ENCODE measurements at regions not wholly inside any gene's neighbourhood (a gene's known extent, or its start where the extent isn't known, plus 50 kb on each side); places are given as distances from the start of the nearest gene placed in this dataset.

DNA sequence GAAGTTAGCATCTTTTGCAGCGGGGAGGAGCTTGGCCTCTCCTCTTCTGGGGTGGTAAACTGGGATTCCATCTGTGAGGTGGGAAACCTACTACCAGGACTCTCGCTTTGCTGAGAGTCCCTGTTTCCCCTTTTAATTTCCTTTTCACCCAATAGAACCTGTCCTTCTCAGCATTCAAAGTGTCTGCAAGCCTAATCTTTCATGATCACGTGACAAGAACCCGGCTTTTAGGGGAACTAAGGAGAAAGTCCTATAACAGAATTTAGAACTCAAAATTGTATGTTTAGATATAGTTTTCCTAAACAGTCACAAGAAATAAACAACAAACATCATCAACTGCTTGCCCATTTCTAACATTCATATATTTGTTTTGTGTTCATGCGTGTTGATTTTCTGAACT is 103.6 kb upstream of the CDH19 start:
- DNase-seq (ENCODE audit: low read depth, low spot score), result no peak
- CTCF ChIA-PET, result no interaction called here
- POLR2A ChIA-PET, result no interaction called here
- TF ChIP-seq, protein P1, sequence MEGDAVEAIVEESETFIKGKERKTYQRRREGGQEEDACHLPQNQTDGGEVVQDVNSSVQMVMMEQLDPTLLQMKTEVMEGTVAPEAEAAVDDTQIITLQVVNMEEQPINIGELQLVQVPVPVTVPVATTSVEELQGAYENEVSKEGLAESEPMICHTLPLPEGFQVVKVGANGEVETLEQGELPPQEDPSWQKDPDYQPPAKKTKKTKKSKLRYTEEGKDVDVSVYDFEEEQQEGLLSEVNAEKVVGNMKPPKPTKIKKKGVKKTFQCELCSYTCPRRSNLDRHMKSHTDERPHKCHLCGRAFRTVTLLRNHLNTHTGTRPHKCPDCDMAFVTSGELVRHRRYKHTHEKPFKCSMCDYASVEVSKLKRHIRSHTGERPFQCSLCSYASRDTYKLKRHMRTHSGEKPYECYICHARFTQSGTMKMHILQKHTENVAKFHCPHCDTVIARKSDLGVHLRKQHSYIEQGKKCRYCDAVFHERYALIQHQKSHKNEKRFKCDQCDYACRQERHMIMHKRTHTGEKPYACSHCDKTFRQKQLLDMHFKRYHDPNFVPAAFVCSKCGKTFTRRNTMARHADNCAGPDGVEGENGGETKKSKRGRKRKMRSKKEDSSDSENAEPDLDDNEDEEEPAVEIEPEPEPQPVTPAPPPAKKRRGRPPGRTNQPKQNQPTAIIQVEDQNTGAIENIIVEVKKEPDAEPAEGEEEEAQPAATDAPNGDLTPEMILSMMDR (IDR thresholded peaks at IDR 0.05; ENCODE audit: insufficient read depth, low read length, missing control alignments), result no peak
- H3K4me3 ChIP-seq (ENCODE audit: low read depth, low read length), result no peak overlapping the region

DNA sequence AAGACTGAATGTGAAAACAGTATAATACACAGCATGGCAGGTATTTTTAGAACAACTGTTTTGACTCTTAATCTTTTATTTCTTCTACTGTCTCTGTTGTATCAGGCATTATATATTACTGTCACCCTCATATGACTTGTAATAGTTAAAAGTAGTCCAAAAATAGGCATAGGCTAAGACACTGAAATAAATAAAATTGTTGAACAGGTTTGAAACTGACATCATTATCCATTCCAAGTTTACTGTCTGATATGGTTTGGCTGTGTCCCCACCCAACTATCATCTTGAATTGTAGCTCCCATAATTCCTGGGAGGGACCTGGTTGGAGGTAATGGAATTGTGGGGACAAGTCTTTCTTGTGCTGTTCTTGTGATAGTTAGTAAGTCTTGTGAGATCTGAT is 91.4 kb upstream of the CDH19 start:
- POLR2A ChIA-PET, result no interaction called here

DNA sequence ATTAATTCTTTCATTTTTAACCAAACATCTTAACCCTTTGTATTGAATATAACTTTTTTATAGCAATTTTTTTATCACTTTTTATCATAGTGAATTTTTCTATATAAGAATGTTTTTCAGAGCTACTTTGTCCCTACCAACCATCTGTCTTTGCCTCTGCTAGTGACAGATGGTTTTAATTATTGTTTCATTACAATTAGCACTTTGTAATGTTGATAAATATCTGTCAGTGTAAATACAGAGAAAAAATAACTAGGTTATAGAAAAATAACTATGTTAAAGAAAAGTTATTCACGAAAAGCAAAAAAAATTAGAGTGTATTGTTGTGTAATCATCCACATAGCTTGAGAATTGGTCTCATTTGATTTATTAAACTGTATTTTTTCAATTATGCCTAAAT is 91.0 kb upstream of the CDH19 start:
- POLR2A ChIA-PET, result no interaction called here
- TF ChIP-seq, protein P1 (IDR thresholded peaks at IDR 0.05; ENCODE audit: insufficient read depth, low read length, missing control alignments), result no peak
- H3K4me3 ChIP-seq (ENCODE audit: low read depth, low read length), result no peak overlapping the region
- DNase-seq (ENCODE audit: low read depth, low spot score), result no peak
- CTCF ChIA-PET, result no interaction called here

More for the DNA sequence above, 91.4 kb upstream of the CDH19 start:
- DNase-seq (ENCODE audit: low read depth, low spot score), result no peak
- CTCF ChIA-PET, result no interaction called here
- no peak overlapping the region for H3K4me3 ChIP-seq (ENCODE audit: low read depth, low read length)
- TF ChIP-seq, protein P1 (IDR thresholded peaks at IDR 0.05; ENCODE audit: insufficient read depth, low read length, missing control alignments), result no peak

DNA sequence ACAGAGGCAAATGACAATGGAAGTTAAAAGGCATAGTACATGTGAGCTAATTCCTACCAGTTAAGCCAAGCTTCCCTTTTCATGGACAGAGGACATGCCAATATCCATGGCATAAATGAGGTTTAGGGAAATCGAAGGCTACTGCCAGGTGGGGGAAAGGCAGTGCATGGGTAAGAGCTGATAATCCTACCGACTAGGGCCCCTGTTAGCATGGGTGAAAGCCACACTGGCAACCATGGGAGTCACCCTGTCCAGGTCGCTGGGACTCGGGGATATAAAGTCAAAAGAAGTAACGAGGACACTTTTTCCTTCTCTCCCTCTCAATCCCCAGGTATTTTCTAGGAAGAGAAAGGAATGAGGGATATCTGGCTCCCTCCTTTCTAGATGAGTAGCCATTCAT is 83.7 kb upstream of the CDH19 start:
- no peak overlapping the region for H3K4me3 ChIP-seq (ENCODE audit: low read depth, low read length)
- DNase-seq (ENCODE audit: low read depth, low spot score), result no peak
- CTCF ChIA-PET, result no interaction called here
- TF ChIP-seq, protein P1 (IDR thresholded peaks at IDR 0.05; ENCODE audit: insufficient read depth, low read length, missing control alignments), result no peak
- POLR2A ChIA-PET, result no interaction called here

DNA sequence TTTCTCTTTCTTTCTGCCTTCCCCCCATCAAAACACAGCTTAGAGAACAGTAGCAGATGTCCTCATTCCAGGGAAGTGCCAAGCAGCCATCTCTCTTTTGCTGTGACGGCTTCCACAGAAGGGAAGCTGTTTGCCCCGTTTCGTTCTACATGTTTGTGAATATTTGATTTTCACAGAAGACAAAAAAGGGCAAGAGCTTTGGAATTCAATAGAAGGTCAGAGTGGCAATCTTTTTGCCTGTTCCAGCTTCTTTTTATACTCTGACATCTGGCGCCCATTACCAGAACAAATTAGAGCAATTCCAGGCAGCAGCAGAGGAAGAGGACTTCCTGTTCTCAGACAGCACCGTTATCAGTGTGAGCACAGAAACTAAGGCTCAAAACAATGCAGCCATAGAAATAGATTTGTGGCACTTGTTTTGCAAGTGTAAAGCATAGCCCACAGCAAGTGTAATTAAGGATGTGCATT is 79.0 kb upstream of the CDH19 start:
- no peak for DNase-seq (ENCODE audit: low read depth, low spot score)
- H3K4me3 ChIP-seq (ENCODE audit: low read depth, low read length), result no peak overlapping the region

DNA sequence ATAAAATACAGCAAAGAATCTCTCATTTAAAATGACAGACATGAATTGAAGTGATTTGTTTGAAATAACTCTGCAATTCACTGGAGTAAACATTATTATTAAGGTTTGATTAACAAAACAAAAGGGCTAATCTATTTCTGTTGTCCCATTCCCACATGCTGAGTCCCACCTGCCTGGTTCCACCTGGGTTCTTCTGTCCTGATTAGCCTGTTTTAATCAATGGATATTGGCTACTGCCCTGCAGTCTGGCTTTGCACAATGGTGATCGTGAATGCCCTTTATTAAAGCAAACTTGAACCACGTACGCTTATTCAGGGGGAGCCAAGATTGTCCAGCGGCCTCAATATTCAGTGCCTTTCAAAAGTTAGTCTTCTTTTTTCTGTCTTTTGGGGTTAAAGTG is 72.8 kb upstream of the CDH19 start:
- TF ChIP-seq, protein P1 (IDR thresholded peaks at IDR 0.05; ENCODE audit: insufficient read depth, low read length, missing control alignments), result no peak
- no peak for DNase-seq (ENCODE audit: low read depth, low spot score)
- CTCF ChIA-PET, result no interaction called here
- no peak overlapping the region for H3K4me3 ChIP-seq (ENCODE audit: low read depth, low read length)
- POLR2A ChIA-PET, result no interaction called here

More for the DNA sequence above, 79.0 kb upstream of the CDH19 start:
- ChIA-PET CTCF (no interaction called here), POLR2A (no interaction called here)
- TF ChIP-seq, protein P1 (IDR thresholded peaks at IDR 0.05; ENCODE audit: insufficient read depth, low read length, missing control alignments), result no peak
